KOPT-K1 (cell line): ENCODE measurements at regions not wholly inside any gene's neighbourhood (a gene's known extent, or its start where the extent isn't known, plus 50 kb on each side); places are given as distances from the start of the nearest gene placed in this dataset.

ENCODE experiments used
- H3K27ac ChIP-seq: fragments of 200-600 bp; sonication (generic); 2 replicates; pipeline ENCODE4 v1.5.1; 2016; ENCODE audit warnings: antibody characterized with exemption, mild to moderate bottlenecking, low read depth, low read length; ENCODE audit not compliant: poor library complexity, severe bottlenecking
- H3K36me3 ChIP-seq: fragments of 200-600 bp; sonication (generic); 2 replicates; pipeline ENCODE4 v1.5.1; 2017; ENCODE audit warnings: antibody characterized with exemption, mild to moderate bottlenecking, low read length, moderate library complexity; ENCODE audit not compliant: insufficient read depth
- H3K9me3 ChIP-seq: fragments of 200-600 bp; sonication (generic); 2 replicates; pipeline ENCODE4 v1.5.1; 2017; ENCODE audit warnings: antibody characterized with exemption, low read length, mild to moderate bottlenecking; ENCODE audit not compliant: insufficient read depth, poor library complexity, severe bottlenecking

- no peaks in the 10 kb centered on the region for H3K9me3 ChIP-seq
- no peak overlapping the region for H3K27ac ChIP-seq
- H3K36me3 ChIP-seq = no peaks in the 10 kb centered on the region
Observed at GRCh38 chr22:48693377-48694135, 1134.1 kb downstream of the BRD1 start.

- Histone ChIP-seq H3K9me3 (no peaks in the 10 kb centered on the region), H3K27ac (no peak overlapping the region)
Observed at GRCh38 chr22:48692734-48693376, 1134.8 kb downstream of the BRD1 start.

GRCh38 chr22:48691431-48691851 is 1136.2 kb downstream of the BRD1 start:
- Histone ChIP-seq H3K9me3 (no peaks in the 10 kb centered on the region), H3K36me3 (no peaks in the 10 kb centered on the region), H3K27ac (no peak overlapping the region)

More at GRCh38 chr22:48692734-48693376, 1134.8 kb downstream of the BRD1 start:
- H3K36me3 ChIP-seq = no peaks in the 10 kb centered on the region

- Histone ChIP-seq H3K27ac (no peak overlapping the region), H3K36me3 (no peaks in the 10 kb centered on the region), H3K9me3 (no peaks in the 10 kb centered on the region)
Observed at GRCh38 chr22:48690583-48691317, 1136.9 kb downstream of the BRD1 start.

- Histone ChIP-seq H3K36me3 (no peaks in the 10 kb centered on the region), H3K27ac (no peak overlapping the region), H3K9me3 (no peaks in the 10 kb centered on the region)
Observed at GRCh38 chr22:48689206-48689605, 1138.5 kb downstream of the BRD1 start.

GRCh38 chr22:48688366-48688765 is 1139.3 kb downstream of the BRD1 start:
- Histone ChIP-seq H3K36me3 (no peaks in the 10 kb centered on the region), H3K9me3 (no peaks in the 10 kb centered on the region), H3K27ac (no peak overlapping the region)

- H3K9me3 ChIP-seq = no peaks in the 10 kb centered on the region
- no peak overlapping the region for H3K27ac ChIP-seq
- no peaks in the 10 kb centered on the region for H3K36me3 ChIP-seq
Observed at GRCh38 chr22:48687606-48688005, 1140.1 kb downstream of the BRD1 start.

- Histone ChIP-seq H3K9me3 (no peaks in the 10 kb centered on the region), H3K27ac (no peak overlapping the region), H3K36me3 (no peaks in the 10 kb centered on the region)
Observed at GRCh38 chr22:48686694-48687302, 1140.9 kb downstream of the BRD1 start.

GRCh38 chr22:48685767-48686166 is 1141.9 kb downstream of the BRD1 start:
- Histone ChIP-seq H3K27ac (no peak overlapping the region), H3K36me3 (no peaks in the 10 kb centered on the region), H3K9me3 (no peaks in the 10 kb centered on the region)

- Histone ChIP-seq H3K27ac (no peak overlapping the region), H3K9me3 (no peaks in the 10 kb centered on the region), H3K36me3 (no peaks in the 10 kb centered on the region)
Observed at GRCh38 chr22:48683640-48684039, 1144.0 kb downstream of the BRD1 start.

GRCh38 chr22:48682504-48682903 is 1145.2 kb downstream of the BRD1 start:
- no peaks in the 10 kb centered on the region for H3K9me3 ChIP-seq
- no peaks in the 10 kb centered on the region for H3K36me3 ChIP-seq

GRCh38 chr22:48680601-48681000 is 1147.1 kb downstream of the BRD1 start:
- H3K27ac ChIP-seq = no peak overlapping the region
- no peaks in the 10 kb centered on the region for H3K36me3 ChIP-seq
- no peaks in the 10 kb centered on the region for H3K9me3 ChIP-seq

More at GRCh38 chr22:48682504-48682903, 1145.2 kb downstream of the BRD1 start:
- no peak overlapping the region for H3K27ac ChIP-seq

- H3K36me3 ChIP-seq = no peaks in the 10 kb centered on the region
Observed at GRCh38 chr22:48679656-48680555, 1147.8 kb downstream of the BRD1 start.

More at GRCh38 chr22:48679656-48680555, 1147.8 kb downstream of the BRD1 start:
- Histone ChIP-seq H3K27ac (no peak overlapping the region), H3K9me3 (no peaks in the 10 kb centered on the region)
